Spleen (tissue), 11 donors: ENCODE measurements at regions not wholly inside any gene's neighbourhood (a gene's known extent, or its start where the extent isn't known, plus 50 kb on each side); places are given as distances from the start of the nearest gene placed in this dataset.

Experiments
- DNase-seq: peaks from one replicate; pipeline ENCODE4 v3.0.0-alpha.2; 2020
- H3K27ac ChIP-seq, 8 donors: fragments of 200-600 bp; sonication (generic) in 7 of 8; 1 replicate in 4 of 8; 2 replicates in 4 of 8; pipeline versions ENCODE4 v1.5.0 to v1.8.0; 2016 to 2021; ENCODE audit warnings: inconsistent platforms in 4 of 8, mild to moderate bottlenecking in 4 of 8, moderate library complexity in 1 of 8
- H3K27me3 ChIP-seq, 7 donors: fragments of 200-600 bp; sonication (generic) in 6 of 7; replicated peaks in 1 of 7; 1 replicate in 4 of 7; 2 replicates in 3 of 7; pipeline versions ENCODE4 v1.5.0 to v1.8.0; 2016 to 2021; ENCODE audit warnings: inconsistent platforms in 3 of 7, mild to moderate bottlenecking in 1 of 7
- H3K36me3 ChIP-seq, 6 donors: fragments of 200-600 bp; sonication (generic) in 5 of 6; 1 replicate in 4 of 6; 2 replicates in 2 of 6; pipeline versions ENCODE4 v1.5.0 to v1.8.0; 2016 to 2021; ENCODE audit warnings: inconsistent platforms in 2 of 6
- H3K4me1 ChIP-seq, 6 donors: fragments of 200-600 bp; sonication (generic) in 5 of 6; 1 replicate in 3 of 6; 2 replicates in 3 of 6; pipeline versions ENCODE4 v1.5.0 to v1.8.0; 2016 to 2021; ENCODE audit warnings: inconsistent platforms in 3 of 6
- H3K4me3 ChIP-seq, 8 donors: fragments of 200-600 bp; sonication (generic) in 7 of 8; 1 replicate in 4 of 8; 2 replicates in 4 of 8; pipeline versions ENCODE4 v1.5.0 to v1.8.0; 2016 to 2021; ENCODE audit warnings: inconsistent platforms in 4 of 8, mild to moderate bottlenecking in 4 of 8, moderate library complexity in 2 of 8
- H3K9me3 ChIP-seq, 8 donors: fragments of 200-600 bp; sonication (generic) in 7 of 8; 1 replicate in 4 of 8; 2 replicates in 4 of 8; pipeline versions ENCODE4 v1.5.0 to v1.8.0; 2016 to 2021; ENCODE audit warnings: inconsistent platforms in 4 of 8
- POLR2A ChIP-seq, 3 donors: fragments of 450-650 bp; IDR thresholded peaks; one replicate each; pipeline ENCODE4 v1.5.1; 2017; ENCODE audit warnings: antibody characterized with exemption in 3 of 3, mild to moderate bottlenecking in 1 of 3
- POLR2AphosphoS5 ChIP-seq, 3 donors: sonication (generic); formaldehyde crosslinking; IDR thresholded peaks; one replicate each; pipeline ENCODE4 v1.5.1; 2017; ENCODE audit warnings: antibody characterized with exemption in 3 of 3
- WGBS, 5 donors: extraction: QIAGEN DNeasy Blood & Tissue Kit in 3 of 5; methylation state at CpG; one replicate each; pipeline versions ENCODE4 v1.1.5 to v1.1.7; 2013 to 2018; 5-methylcytosine and 5-hydroxymethylcytosine counted together
- intact Hi-C: fragments of 100-400 bp; cut with DNase I; formaldehyde crosslinking; loops from one replicate; pipeline ENCODE4 v1.15.0; 2023; ENCODE audit warnings: low total_unique reads
- TF ChIP-seq, protein P1 (sequence below), 11 experiments: fragments of 200-600 bp in 7 of 11; fragments of 450-650 bp in 4 of 11; sonication (generic) in 4 of 11; IDR thresholded peaks in 8 of 11; conservative IDR thresholded peaks in 3 of 11; 1 replicate in 7 of 11; 2 replicates in 4 of 11; pipeline versions ENCODE4 v1.4.0 to v1.8.0; 2016 to 2021; ENCODE audit warnings: antibody characterized with exemption in 11 of 11, inconsistent platforms in 4 of 11, mild to moderate bottlenecking in 1 of 11
- donor health status: healthy with polysubstance abuse.
- donor health status: DM: no; HTN: no; CAD: no; lungs with moderate emphysema.
- donor health status: DM: no; HTN: no; CAD: no.
- donor health status: Bipolar disorder and iron deficiency.
- donor health status: healthy.
- donor health status: DM: no; HTN: no; CAD: no.
- donor health status: DM: yes; HTN: yes; CAD: no.

DNA sequence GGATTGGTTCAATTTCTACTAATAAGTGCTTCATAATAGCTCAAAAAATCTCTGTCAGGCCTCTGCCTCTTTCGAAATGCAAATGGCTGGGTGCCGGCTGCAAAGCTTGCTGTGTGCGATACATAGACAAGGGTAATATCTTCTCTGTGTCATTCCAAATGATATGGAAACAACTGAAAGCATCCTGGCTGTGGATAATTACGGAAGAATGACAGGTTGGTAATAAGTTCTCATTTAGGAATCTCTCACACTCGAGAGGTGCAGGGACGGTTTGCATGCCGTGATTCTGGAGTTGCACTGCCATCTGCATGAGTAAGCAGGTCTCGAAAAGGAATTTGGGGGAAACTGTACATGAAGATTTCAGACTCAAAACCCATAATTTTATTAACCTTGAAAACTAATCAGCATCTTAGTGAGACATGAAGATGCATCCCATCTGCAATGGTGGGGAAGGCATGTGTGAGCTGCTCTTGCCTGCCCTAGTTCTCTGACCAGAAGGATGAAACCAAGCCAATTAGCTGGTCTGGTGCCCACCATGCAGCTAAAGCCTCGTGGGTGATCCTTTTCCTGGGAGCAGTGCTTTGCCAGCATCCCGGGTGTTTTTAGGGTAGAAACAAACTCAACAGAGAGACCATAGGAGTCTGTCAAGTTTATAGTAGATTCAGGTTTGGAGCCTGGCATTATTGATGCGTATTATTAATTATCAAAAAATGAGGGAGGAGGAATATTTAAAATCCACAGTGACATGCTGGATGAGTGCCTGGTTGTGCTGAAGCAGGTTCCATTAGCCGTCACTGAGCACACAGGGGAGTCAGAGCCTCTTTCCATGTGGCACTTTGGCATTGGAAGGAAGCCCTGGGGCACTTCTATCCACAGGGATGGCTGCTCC, 503.6 kb upstream of the MGMT start:
- WGBS, 5 donors: 82 to 90% (median 86%) methylated on average over 12 of the region's 12 CpGs
- Histone ChIP-seq H3K36me3 (no peaks in the 10 kb centered on the region), H3K4me3 (no peak overlapping the region), H3K27me3 (peaks cover 0 to 23% (median 0%) of the 10 kb centered on the region in 7 donors), H3K4me1 (no peaks in the 10 kb centered on the region), H3K9me3 (peaks cover 0 to 11% (median 0%) of the 10 kb centered on the region in 8 donors), H3K27ac (no peak overlapping the region)
- TF ChIP-seq, protein P1, sequence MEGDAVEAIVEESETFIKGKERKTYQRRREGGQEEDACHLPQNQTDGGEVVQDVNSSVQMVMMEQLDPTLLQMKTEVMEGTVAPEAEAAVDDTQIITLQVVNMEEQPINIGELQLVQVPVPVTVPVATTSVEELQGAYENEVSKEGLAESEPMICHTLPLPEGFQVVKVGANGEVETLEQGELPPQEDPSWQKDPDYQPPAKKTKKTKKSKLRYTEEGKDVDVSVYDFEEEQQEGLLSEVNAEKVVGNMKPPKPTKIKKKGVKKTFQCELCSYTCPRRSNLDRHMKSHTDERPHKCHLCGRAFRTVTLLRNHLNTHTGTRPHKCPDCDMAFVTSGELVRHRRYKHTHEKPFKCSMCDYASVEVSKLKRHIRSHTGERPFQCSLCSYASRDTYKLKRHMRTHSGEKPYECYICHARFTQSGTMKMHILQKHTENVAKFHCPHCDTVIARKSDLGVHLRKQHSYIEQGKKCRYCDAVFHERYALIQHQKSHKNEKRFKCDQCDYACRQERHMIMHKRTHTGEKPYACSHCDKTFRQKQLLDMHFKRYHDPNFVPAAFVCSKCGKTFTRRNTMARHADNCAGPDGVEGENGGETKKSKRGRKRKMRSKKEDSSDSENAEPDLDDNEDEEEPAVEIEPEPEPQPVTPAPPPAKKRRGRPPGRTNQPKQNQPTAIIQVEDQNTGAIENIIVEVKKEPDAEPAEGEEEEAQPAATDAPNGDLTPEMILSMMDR (IDR thresholded peaks at IDR 0.05 in 8 of 11, conservative IDR thresholded peaks at IDR 0.05 in 3 of 11): no peak
- no peak for TF ChIP-seq POLR2AphosphoS5 (IDR thresholded peaks at IDR 0.05)
- no peak for TF ChIP-seq POLR2A (IDR thresholded peaks at IDR 0.05)
- intact Hi-C loops: no loop called here
- no peak for DNase-seq

DNA sequence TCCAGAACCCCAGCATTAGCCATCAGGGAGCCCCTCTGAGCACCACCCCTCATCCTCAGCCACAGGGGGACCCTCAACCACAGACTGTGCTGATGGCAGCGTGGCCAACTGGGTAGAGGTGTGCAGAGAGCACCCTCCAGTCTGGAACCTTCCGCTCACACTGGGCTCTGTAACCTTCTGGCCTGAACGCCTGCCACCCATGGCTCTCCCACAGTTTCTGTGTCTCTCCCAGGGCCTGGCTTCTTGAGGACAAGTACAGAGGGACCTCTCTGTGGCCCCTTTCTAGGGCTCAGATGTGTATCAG, 503.0 kb upstream of the MGMT start:
- no peaks in the 10 kb centered on the region for H3K36me3 ChIP-seq
- H3K27ac ChIP-seq: no peak overlapping the region
- H3K9me3 ChIP-seq: peaks cover 0 to 11% (median 0%) of the 10 kb centered on the region in 8 donors
- H3K4me1 ChIP-seq: no peaks in the 10 kb centered on the region
- intact Hi-C loops: no loop called here
- no peak for TF ChIP-seq POLR2A (IDR thresholded peaks at IDR 0.05)
- TF ChIP-seq, protein P1 (IDR thresholded peaks at IDR 0.05 in 8 of 11, conservative IDR thresholded peaks at IDR 0.05 in 3 of 11): no peak
- TF ChIP-seq POLR2AphosphoS5 (IDR thresholded peaks at IDR 0.05): no peak
- WGBS, 5 donors: 32 to 75% (median 54%) methylated on average over 2 to 3 of the region's 3 CpGs
- H3K4me3 ChIP-seq: no peak overlapping the region
- H3K27me3 ChIP-seq: peaks cover 0 to 26% (median 0%) of the 10 kb centered on the region in 7 donors
- no peak for DNase-seq

GRCh38 chr10:128967980-128968756, 498.9 kb upstream of the MGMT start:
- Histone ChIP-seq H3K36me3 (no peaks in the 10 kb centered on the region), H3K27ac (no peak overlapping the region), H3K27me3 (peaks cover 0 to 16% (median 0%) of the 10 kb centered on the region in 7 donors), H3K9me3 (peaks cover 0 to 11% (median 0%) of the 10 kb centered on the region in 8 donors), H3K4me1 (no peaks in the 10 kb centered on the region), H3K4me3 (no peak overlapping the region)
- 76 to 95% (median 81%) methylated on average over 11 of the region's 11 CpGs for WGBS, 5 donors
- DNase-seq: peak; percentile 34
- intact Hi-C loops: no loop called here
- TF ChIP-seq POLR2AphosphoS5 (IDR thresholded peaks at IDR 0.05): no peak
- TF ChIP-seq POLR2A (IDR thresholded peaks at IDR 0.05): no peak
- TF ChIP-seq, protein P1 (IDR thresholded peaks at IDR 0.05 in 8 of 11, conservative IDR thresholded peaks at IDR 0.05 in 3 of 11): no peak

DNA sequence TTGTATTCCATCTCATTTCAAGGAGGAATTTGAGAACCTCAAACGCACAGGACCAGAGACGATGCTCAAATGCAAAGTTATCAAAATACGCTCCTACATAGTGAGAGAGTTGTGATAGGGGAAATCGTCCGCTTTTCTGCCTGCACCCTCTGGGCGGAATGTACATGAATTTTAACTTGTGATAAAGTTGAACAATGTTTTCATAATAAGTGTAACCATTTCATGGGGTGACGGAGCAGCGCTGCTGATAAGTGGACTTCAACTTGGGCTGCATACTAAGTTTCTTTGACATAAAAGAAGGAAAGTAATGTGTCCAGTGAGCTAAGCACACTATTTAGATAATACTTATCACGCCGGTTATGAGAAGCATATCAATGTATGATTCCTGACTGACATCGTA, 497.5 kb upstream of the MGMT start:
- no peaks in the 10 kb centered on the region for H3K4me1 ChIP-seq
- 85 to 93% (median 88%) methylated on average over 11 of the region's 11 CpGs for WGBS, 5 donors
- TF ChIP-seq POLR2AphosphoS5 (IDR thresholded peaks at IDR 0.05) (no peak), POLR2A (IDR thresholded peaks at IDR 0.05) (no peak)
- TF ChIP-seq, protein P1 (IDR thresholded peaks at IDR 0.05 in 8 of 11, conservative IDR thresholded peaks at IDR 0.05 in 3 of 11): no peak
- H3K9me3 ChIP-seq: peaks cover 0 to 11% (median 0%) of the 10 kb centered on the region in 8 donors
- H3K27me3 ChIP-seq: peaks cover 0 to 13% (median 0%) of the 10 kb centered on the region in 7 donors
- intact Hi-C loops: no loop called here
- no peaks in the 10 kb centered on the region for H3K36me3 ChIP-seq
- H3K4me3 ChIP-seq: no peak overlapping the region
- DNase-seq: no peak
- H3K27ac ChIP-seq: no peak overlapping the region
